HCT116 (cell line): ENCODE measurements at regions not wholly inside any gene's neighbourhood (a gene's known extent, or its start where the extent isn't known, plus 50 kb on each side); places are given as distances from the start of the nearest gene placed in this dataset.

Experiments
- ATAC-seq: fragments of 200-7000 bp; cut with Tn5 transposase; 2 replicates; pipeline ENCODE4 v1.9.1; 2020; ENCODE audit warnings: mild to moderate bottlenecking, moderate library complexity
- BruUV-seq: library from RNA; stranded (reverse); fragments of 400-500 nt; replicated peaks from 2 replicates; lab custom pipeline; 2021; lab: Mats Ljungman, UMichigan
- CTCF ChIA-PET: fragments of 300-600 bp; sonication (Branson Sonifier 250); formaldehyde crosslinking; loops from one replicate; lab custom pipeline; 2021; ENCODE audit warnings: antibody characterized with exemption; lab: Charles Lee
- POLR2A ChIA-PET: fragments of 300-600, 350-600 bp; sonication (Branson Sonifier 250); formaldehyde crosslinking; loops from one replicate; lab custom pipeline; 2021; ENCODE audit warnings: antibody characterized with exemption; lab: Charles Lee
- RAD21 ChIA-PET, 2 experiments: fragments of 300-600 bp; sonication (Branson Sonifier 250); formaldehyde crosslinking; loops; one replicate each; lab custom pipeline; 2023; ENCODE audit warnings: low total read pairs in 2 of 2; ENCODE audit not compliant: uncharacterized antibody in 2 of 2, unreplicated experiment in 2 of 2, low non-redundant PET in 1 of 2; lab: Charles Lee
- DNase-seq: peaks from one replicate; pipeline ENCODE4 v3.0.0-alpha.2; 2010; ENCODE audit warnings: low read depth, low spot score
- H2AFZ ChIP-seq: fragments of 200-600 bp; shearing (Covaris generic), sonication (generic); 2 replicates; pipeline ENCODE4 v1.6.1; 2017; ENCODE audit warnings: low read depth, mixed run types, mixed read lengths, antibody characterized with exemption, low read length; ENCODE audit not compliant: poor library complexity, severe bottlenecking
- H3K27ac ChIP-seq: 2 replicates; pipeline ENCODE4 v1.5.1; 2012; ENCODE audit warnings: low read depth, low read length
- H3K27me3 ChIP-seq: fragments of 200-600 bp; sonication (generic); 2 replicates; pipeline ENCODE4 v1.6.1; 2016; ENCODE audit warnings: mixed run types, low read length, mixed read lengths; ENCODE audit not compliant: insufficient read depth
- H3K36me3 ChIP-seq, 2 experiments: fragments of 200-500 bp in 1 of 2; fragments of 200-600 bp in 1 of 2; sonication (Bioruptor generic) in 1 of 2; sonication (generic) in 1 of 2; 2 replicates each; pipeline versions ENCODE4 v1.5.1 to v1.6.1; 2014 to 2016; ENCODE audit warnings: low read length in 2 of 2, inconsistent platforms in 1 of 2, mixed read lengths in 1 of 2, mixed run types in 1 of 2; ENCODE audit not compliant: insufficient read depth in 2 of 2, control insufficient read depth in 1 of 2
- H3K4me1 ChIP-seq, 2 experiments: fragments of 200-600 bp in 1 of 2; sonication (generic) in 1 of 2; 2 replicates each; pipeline versions ENCODE4 v1.5.1 to v1.6.1; 2012 to 2017; ENCODE audit warnings: low read length in 2 of 2, inconsistent platforms in 1 of 2, mild to moderate bottlenecking in 1 of 2, mixed read lengths in 1 of 2, mixed run types in 1 of 2, moderate library complexity in 1 of 2; ENCODE audit not compliant: insufficient read depth in 2 of 2, control insufficient read depth in 1 of 2
- H3K4me2 ChIP-seq: fragments of 200-600 bp; sonication (generic); 2 replicates; pipeline ENCODE4 v1.6.1; 2017; ENCODE audit warnings: mixed run types, low read length, mixed read lengths
- H3K4me3 ChIP-seq, 2 experiments: fragments of 200-600 bp in 1 of 2; sonication (generic) in 1 of 2; replicated peaks in 1 of 2; 2 replicates each; pipeline ENCODE4 v1.5.1; 2011 to 2016; ENCODE audit warnings: low read length in 2 of 2, control low read depth in 1 of 2, low read depth in 1 of 2, mild to moderate bottlenecking in 1 of 2, mixed read lengths in 1 of 2, mixed run types in 1 of 2
- H3K79me2 ChIP-seq: fragments of 200-600 bp; sonication (generic); 2 replicates; pipeline ENCODE4 v1.6.1; 2017; ENCODE audit warnings: mild to moderate bottlenecking, mixed run types, low read length, moderate library complexity, mixed read lengths; ENCODE audit not compliant: insufficient read depth
- H3K9ac ChIP-seq: fragments of 200-600 bp; sonication (generic); 2 replicates; pipeline ENCODE4 v1.6.1; 2016; ENCODE audit warnings: low read length, mixed read lengths
- H3K9me2 ChIP-seq: fragments of 200-600 bp; sonication (generic), shearing (Covaris generic); 2 replicates; pipeline ENCODE4 v1.6.1; 2017; ENCODE audit warnings: mixed run types, mild to moderate bottlenecking, moderate library complexity; ENCODE audit not compliant: insufficient read depth
- H3K9me3 ChIP-seq, 2 experiments: fragments of 200-500 bp in 1 of 2; fragments of 200-600 bp in 1 of 2; sonication (Bioruptor generic) in 1 of 2; sonication (generic) in 1 of 2; 2 replicates each; pipeline ENCODE4 v1.6.1; 2014 to 2017; ENCODE audit warnings: low read length in 2 of 2, mixed read lengths in 2 of 2, inconsistent platforms in 1 of 2, low read depth in 1 of 2, mild to moderate bottlenecking in 1 of 2, mixed run types in 1 of 2, moderate library complexity in 1 of 2; ENCODE audit not compliant: control insufficient read depth in 1 of 2, insufficient read depth in 1 of 2
- H4K20me1 ChIP-seq: fragments of 200-600 bp; sonication (generic), shearing (Covaris generic); 2 replicates; pipeline ENCODE4 v1.6.1; 2017; ENCODE audit warnings: mixed run types, mild to moderate bottlenecking, moderate library complexity; ENCODE audit not compliant: insufficient read depth
- ATF3 ChIP-seq: IDR thresholded peaks from 2 replicates; pipeline ENCODE4 v1.6.1; 2012
- CBX3 ChIP-seq: IDR thresholded peaks from 2 replicates; pipeline ENCODE4 v1.6.1; 2012; ENCODE audit warnings: low read depth
- CEBPB ChIP-seq: IDR thresholded peaks from 2 replicates; pipeline ENCODE4 v1.6.1; 2012; ENCODE audit warnings: low read depth
- ELF1 ChIP-seq: IDR thresholded peaks from 2 replicates; pipeline ENCODE4 v1.6.1; 2012; ENCODE audit warnings: low read depth, borderline replicate concordance
- EZH2 ChIP-seq: fragments of 200-600 bp; sonication (generic); IDR thresholded peaks from 2 replicates; pipeline ENCODE4 v1.6.1; 2017; ENCODE audit warnings: antibody characterized with exemption, mixed run types
- EZH2phosphoT487 ChIP-seq: fragments of 200-600 bp; IDR thresholded peaks from 2 replicates; pipeline ENCODE4 v1.6.1; 2018; ENCODE audit warnings: antibody characterized with exemption, borderline replicate concordance
- MAX ChIP-seq: IDR thresholded peaks from 2 replicates; pipeline ENCODE4 v1.6.1; 2012
- POLR2A ChIP-seq: IDR thresholded peaks from 2 replicates; pipeline ENCODE4 v1.7.0; 2011; ENCODE audit warnings: borderline replicate concordance; ENCODE audit not compliant: insufficient read depth, insufficient read length; ENCODE audit errors: extremely low read depth
- POLR2AphosphoS5 ChIP-seq: IDR thresholded peaks from 2 replicates; pipeline ENCODE4 v1.6.1; 2011; ENCODE audit warnings: mild to moderate bottlenecking, low read depth, low read length, moderate library complexity
- SIN3A ChIP-seq: IDR thresholded peaks from 2 replicates; pipeline ENCODE4 v1.6.1; 2012; ENCODE audit warnings: low read depth
- SP1 ChIP-seq: IDR thresholded peaks from 2 replicates; pipeline ENCODE4 v1.6.1; 2012; ENCODE audit warnings: low read depth
- SRF ChIP-seq: IDR thresholded peaks from 2 replicates; pipeline ENCODE4 v1.6.1; 2012; ENCODE audit warnings: low read depth
- TCF7L2 ChIP-seq: IDR thresholded peaks from 2 replicates; pipeline ENCODE4 v1.7.0; 2011; ENCODE audit warnings: borderline replicate concordance, inconsistent platforms; ENCODE audit not compliant: insufficient read depth, insufficient read length; ENCODE audit errors: extremely low read depth
- YY1 ChIP-seq: IDR thresholded peaks from 2 replicates; pipeline ENCODE4 v1.6.1; 2011; ENCODE audit warnings: low read length, low read depth, moderate library complexity, mild to moderate bottlenecking; ENCODE audit not compliant: insufficient replicate concordance; ENCODE audit errors: extremely low read depth
- ZBTB33 ChIP-seq: IDR thresholded peaks from 2 replicates; pipeline ENCODE4 v1.6.1; 2011; ENCODE audit warnings: mild to moderate bottlenecking, low read length, moderate library complexity; ENCODE audit not compliant: insufficient replicate concordance; ENCODE audit errors: extremely low read depth
- ZNF274 ChIP-seq: fragments of 200-500 bp; sonication (Bioruptor generic); IDR thresholded peaks from 2 replicates; pipeline ENCODE4 v1.6.1; 2014; ENCODE audit warnings: mild to moderate bottlenecking, low read depth, low read length, inconsistent platforms
- intact Hi-C: fragments of 100-400 bp; cut with micrococcal nuclease; formaldehyde crosslinking; loops from 2 replicates; pipeline ENCODE4 v1.10.0; 2022

DNA sequence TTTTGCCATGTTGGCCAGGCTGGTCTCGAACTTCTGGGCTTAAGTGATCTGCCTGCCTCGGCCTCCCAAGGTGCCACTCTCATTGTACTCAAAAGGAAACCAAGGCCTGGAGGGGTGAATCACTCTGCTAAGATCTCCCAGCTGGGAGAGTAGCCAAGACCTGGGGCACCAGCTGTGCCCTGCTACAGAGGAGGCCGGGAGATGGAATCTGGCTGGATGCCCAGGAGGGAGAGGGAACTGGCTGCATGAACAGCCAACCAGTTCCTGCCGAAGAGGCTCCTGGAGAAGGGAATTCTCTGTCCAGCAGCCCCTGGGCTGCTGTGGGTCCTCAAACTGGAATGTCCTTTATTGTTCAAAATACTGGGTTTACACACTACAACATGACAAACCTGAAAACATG lies 238.7 kb upstream of the CIBAR2 start:
- no peaks in the 10 kb centered on the region for H3K9me2 ChIP-seq
- no peak overlapping the region for H2AFZ ChIP-seq
- BruUV-seq = no TSS peak
- peaks cover 40 to 42% of the 10 kb centered on the region in 2 experiments for H3K4me1 ChIP-seq
- H3K27me3 ChIP-seq = no peaks in the 10 kb centered on the region
- H3K79me2 ChIP-seq = no peaks in the 10 kb centered on the region
- intact Hi-C loops = loop anchor here (1.0 kb wide), 1 partner anchor 263 kb away; no protein-coding TSS in a partner anchor
- H3K36me3 ChIP-seq = no peaks in the 10 kb centered on the region
- H3K4me3 ChIP-seq = no peak overlapping the region; a peak in 1 of 4 replicates
- H3K9ac ChIP-seq = 0 out of 2 replicates have a peak overlapping the region, but pooled peaks have one; percentile 2
- peak overlapping the region; percentile 52 for H3K4me2 ChIP-seq
- no peaks in the 10 kb centered on the region for H4K20me1 ChIP-seq
- ChIA-PET POLR2A (interaction anchor here (1.0 kb wide), 1 partner anchor 15 kb away, joined by 3 read pairs; no protein-coding TSS in a partner anchor), RAD21 (interaction anchor here in 1 of 2 experiments (1.0 kb wide), 1 partner anchor 44 kb away, joined by 3 read pairs; no protein-coding TSS in a partner anchor), CTCF (interaction anchor here (0.8 to 2.2 kb wide), 9 partner anchors 13 to 265 kb away, joined by 3 to 9 read pairs (median 3); no protein-coding TSS in a partner anchor)
- peak; percentile 94 for ATAC-seq
- peak; percentile 97 for DNase-seq
- TF ChIP-seq EZH2phosphoT487 (no peak), SRF (no peak; the same call in 1 of the 2 replicates), YY1 (peak; percentile 78), ELF1 (no peak), ZNF274 (no peak), ZBTB33 (peak; percentile 76), CBX3 (peak; percentile 97), ATF3 (no peak), EZH2 (no peak), MAX (no peak; the same call in 1 of the 2 replicates), POLR2AphosphoS5 (peak; percentile 86), CEBPB (no peak), SIN3A (no peak), TCF7L2 (peak; percentile 90), SP1 (no peak; the same call in 1 of the 2 replicates), POLR2A (no peak)
- peaks cover 4 to 9% of the 10 kb centered on the region in 2 experiments; a peak in 1 of 4 replicates for H3K9me3 ChIP-seq
- peak overlapping the region; percentile 41 for H3K27ac ChIP-seq
